IMR-90 (cell line): ENCODE measurements at regions not wholly inside any gene's neighbourhood (a gene's known extent, or its start where the extent isn't known, plus 50 kb on each side); places are given as distances from the start of the nearest gene placed in this dataset.

Experiments
- ATAC-seq: fragments of 200-7000 bp; cut with Tn5 transposase; 2 replicates; pipeline ENCODE4 v1.9.1; 2020; ENCODE audit warnings: low read depth, mild to moderate bottlenecking, moderate library complexity
- BruUV-seq: library from RNA; stranded (reverse); fragments of 400-500 nt; replicated peaks from 2 replicates; lab custom pipeline; 2021; lab: Mats Ljungman, UMichigan
- CTCF ChIA-PET: fragments of 300-600 bp; formaldehyde crosslinking; extraction: SDS; loops from one replicate; lab custom pipeline; 2021; ENCODE audit warnings: antibody characterized with exemption; lab: Yijun Ruan, JAX
- POLR2A ChIA-PET: fragments of 300-600 bp; sonication (Branson Sonifier 250); formaldehyde crosslinking; loops from one replicate; lab custom pipeline; 2022; ENCODE audit warnings: antibody characterized with exemption; ENCODE audit not compliant: unreplicated experiment; lab: Charles Lee
- DNase-seq: peaks from one replicate; pipeline ENCODE4 v3.0.0; 2013
- H2AFZ ChIP-seq: replicated peaks from 2 replicates; pipeline ENCODE3; 2013; ENCODE audit warnings: low read length, mild to moderate bottlenecking; ENCODE audit not compliant: poor library complexity
- H2AK5ac ChIP-seq: 2 replicates; pipeline ENCODE4 v1.6.1; 2013; ENCODE audit warnings: low read depth, low read length, inconsistent platforms
- H2AK9ac ChIP-seq: replicated peaks from 2 replicates; pipeline ENCODE3; 2013; ENCODE audit warnings: mild to moderate bottlenecking, low read depth, low read length, moderate library complexity; ENCODE audit not compliant: poor library complexity
- H2BK120ac ChIP-seq: 2 replicates; pipeline ENCODE4 v1.6.1; 2013; ENCODE audit warnings: low read depth, low read length, inconsistent platforms
- H2BK15ac ChIP-seq: 3 replicates; pipeline ENCODE4 v1.6.1; 2013; ENCODE audit warnings: low read depth, low read length, inconsistent platforms
- H2BK20ac ChIP-seq: 2 replicates; pipeline ENCODE4 v1.6.1; 2013; ENCODE audit warnings: low read depth, mild to moderate bottlenecking, inconsistent platforms, low read length, moderate library complexity
- H2BK5ac ChIP-seq: 2 replicates; pipeline ENCODE4 v1.6.1; 2013; ENCODE audit warnings: mild to moderate bottlenecking, low read depth, low read length, inconsistent platforms; ENCODE audit not compliant: poor library complexity, severe bottlenecking
- H3K14ac ChIP-seq: replicated peaks from 2 replicates; pipeline ENCODE4 v1.6.1; 2013; ENCODE audit warnings: low read depth, low read length, inconsistent platforms
- H3K18ac ChIP-seq: 2 replicates; pipeline ENCODE4 v1.6.1; 2013; ENCODE audit warnings: low read depth, low read length, control low read depth
- H3K23ac ChIP-seq: 2 replicates; pipeline ENCODE4 v1.6.1; 2013; ENCODE audit warnings: low read depth, low read length, inconsistent platforms
- H3K27ac ChIP-seq: 2 replicates; pipeline ENCODE4 v1.5.1; 2013; ENCODE audit warnings: mild to moderate bottlenecking, control low read depth, low read length; ENCODE audit not compliant: insufficient read depth
- H3K27me3 ChIP-seq: 2 replicates; pipeline ENCODE4 v1.6.1; 2013; ENCODE audit warnings: low read length; ENCODE audit not compliant: control insufficient read depth, insufficient read depth
- H3K36me3 ChIP-seq: 2 replicates; pipeline ENCODE4 v1.6.1; 2013; ENCODE audit warnings: low read length, mixed read lengths; ENCODE audit not compliant: control insufficient read depth, insufficient read depth
- H3K4ac ChIP-seq: 2 replicates; pipeline ENCODE4 v1.6.1; 2013; ENCODE audit warnings: low read depth, low read length, inconsistent platforms
- H3K4me1 ChIP-seq: 2 replicates; pipeline ENCODE4 v1.6.1; 2013; ENCODE audit warnings: low read length, mixed read lengths; ENCODE audit not compliant: control insufficient read depth, insufficient read depth
- H3K4me2 ChIP-seq: 2 replicates; pipeline ENCODE4 v1.6.1; 2013; ENCODE audit warnings: low read depth, mild to moderate bottlenecking, control low read depth, low read length, moderate library complexity
- H3K4me3 ChIP-seq: 2 replicates; pipeline ENCODE4 v1.5.1; 2013; ENCODE audit warnings: low read depth, mild to moderate bottlenecking, control low read depth, low read length, moderate library complexity; ENCODE audit not compliant: insufficient read depth
- H3K56ac ChIP-seq: 2 replicates; pipeline ENCODE4 v1.6.1; 2013; ENCODE audit warnings: low read length, inconsistent platforms; ENCODE audit not compliant: insufficient read depth; ENCODE audit errors: extremely low read depth
- H3K79me1 ChIP-seq, 2 experiments: 2 replicates each; pipeline ENCODE4 v1.6.1; 2013; ENCODE audit warnings: low read length in 2 of 2, inconsistent platforms in 1 of 2, low read depth in 1 of 2
- H3K9ac ChIP-seq: 2 replicates; pipeline ENCODE4 v1.6.1; 2013; ENCODE audit warnings: low read depth, low read length, control low read depth
- H3K9me1 ChIP-seq: 2 replicates; pipeline ENCODE4 v1.6.1; 2013; ENCODE audit warnings: low read length, inconsistent platforms; ENCODE audit not compliant: insufficient read depth
- H3K9me3 ChIP-seq: 2 replicates; pipeline ENCODE4 v1.6.1; 2013; ENCODE audit warnings: low read length; ENCODE audit not compliant: control insufficient read depth, insufficient read depth
- H4K20me1 ChIP-seq: 2 replicates; pipeline ENCODE4 v1.6.1; 2013; ENCODE audit warnings: low read length, inconsistent platforms; ENCODE audit not compliant: insufficient read depth
- H4K5ac ChIP-seq: 2 replicates; pipeline ENCODE4 v1.6.1; 2013; ENCODE audit warnings: mild to moderate bottlenecking, low read depth, low read length, control low read depth
- H4K8ac ChIP-seq, 2 experiments: 2 replicates each; pipeline ENCODE4 v1.6.1; 2013; ENCODE audit warnings: low read depth in 2 of 2, low read length in 2 of 2, control low read depth in 1 of 2, inconsistent platforms in 1 of 2
- H4K91ac ChIP-seq: 2 replicates; pipeline ENCODE4 v1.6.1; 2013; ENCODE audit warnings: low read depth, low read length, inconsistent platforms; ENCODE audit not compliant: insufficient read depth
- BHLHE40 ChIP-seq: fragments of 150-350 bp; IDR thresholded peaks from 2 replicates; pipeline ENCODE4 v1.6.1; 2016; ENCODE audit warnings: mild to moderate bottlenecking, low read depth, low read length
- CEBPB ChIP-seq: IDR thresholded peaks from 2 replicates; pipeline ENCODE4 v1.6.1; 2012; ENCODE audit warnings: low read depth, low read length, improper control_type of control experiment
- CHD1 ChIP-seq: IDR thresholded peaks from 2 replicates; pipeline ENCODE4 v1.6.1; 2012; ENCODE audit warnings: low read depth, low read length, improper control_type of control experiment
- FOS ChIP-seq: fragments of 150-350 bp; IDR thresholded peaks from 2 replicates; pipeline ENCODE4 v1.6.1; 2016; ENCODE audit warnings: low read depth, low read length
- MAFK ChIP-seq: IDR thresholded peaks from 2 replicates; pipeline ENCODE4 v1.6.1; 2012; ENCODE audit warnings: low read depth, low read length, improper control_type of control experiment
- MAZ ChIP-seq: IDR thresholded peaks from 2 replicates; pipeline ENCODE4 v1.6.1; 2012; ENCODE audit warnings: low read depth, mild to moderate bottlenecking, low read length, improper control_type of control experiment, moderate library complexity, borderline replicate concordance
- MXI1 ChIP-seq: IDR thresholded peaks from 2 replicates; pipeline ENCODE4 v1.6.1; 2012; ENCODE audit warnings: low read depth, mild to moderate bottlenecking, low read length, moderate library complexity, borderline replicate concordance
- NFE2L2 ChIP-seq: fragments of 150-350 bp; IDR thresholded peaks from 2 replicates; pipeline ENCODE4 v1.6.1; 2016; ENCODE audit warnings: low read depth, mild to moderate bottlenecking, low read length
- POLR2A ChIP-seq: IDR thresholded peaks from 2 replicates; pipeline ENCODE4 v1.6.1; 2012; ENCODE audit warnings: mild to moderate bottlenecking, low read depth, low read length
- RAD21 ChIP-seq: IDR thresholded peaks from 2 replicates; pipeline ENCODE4 v1.6.1; 2012; ENCODE audit warnings: low read length, improper control_type of control experiment
- RCOR1 ChIP-seq: IDR thresholded peaks from 2 replicates; pipeline ENCODE4 v1.6.1; 2012; ENCODE audit warnings: mild to moderate bottlenecking, low read length, improper control_type of control experiment; ENCODE audit not compliant: insufficient replicate concordance
- RFX5 ChIP-seq: IDR thresholded peaks from 2 replicates; pipeline ENCODE4 v1.8.0; 2012; ENCODE audit warnings: low read depth, mild to moderate bottlenecking, low read length, moderate library complexity
- SMC3 ChIP-seq: fragments of 150-350 bp; IDR thresholded peaks from 2 replicates; pipeline ENCODE4 v1.6.1; 2016; ENCODE audit warnings: low read depth, mild to moderate bottlenecking, antibody characterized with exemption, low read length, moderate library complexity
- USF2 ChIP-seq: fragments of 150-350 bp; IDR thresholded peaks from 2 replicates; pipeline ENCODE4 v1.6.1; 2017; ENCODE audit warnings: mild to moderate bottlenecking, antibody characterized with exemption, low read length, low read depth
- WGBS, 2 experiments: methylation state at CpG; one replicate each; pipeline versions ENCODE4 v1.1.5 to v1.1.7; 2013; ENCODE audit warnings: missing lambda C conversion rate in 2 of 2; ENCODE audit not compliant: insufficient read length in 1 of 2; ENCODE audit errors: extremely low coverage in 2 of 2; 5-methylcytosine and 5-hydroxymethylcytosine counted together
- dilution Hi-C: fragments of 300-500 bp; cut with HindIII; formaldehyde crosslinking; loops from one replicate; pipeline ENCODE4 v1.14.3; 2018; ENCODE audit warnings: low sequenced_read_pairs; ENCODE audit not compliant: unreplicated experiment
- in situ Hi-C: fragments of 300-500 bp; cut with MboI; formaldehyde crosslinking; loops from 3 replicates; pipeline ENCODE4 v1.14.3; 2019; ENCODE audit warnings: low sequenced_read_pairs, inconsistent platforms, mixed read lengths
- intact Hi-C: fragments of 100-400 bp; cut with micrococcal nuclease; formaldehyde crosslinking; loops from 2 replicates; pipeline ENCODE4 v1.10.0; 2022
- TF ChIP-seq, protein P1 (sequence below): fragments of 150-350 bp; IDR thresholded peaks from 2 replicates; pipeline ENCODE4 v1.6.1; 2016; ENCODE audit warnings: low read depth, mild to moderate bottlenecking, low read length, moderate library complexity, borderline replicate concordance
- TF ChIP-seq, protein P2 (sequence below): conservative IDR thresholded peaks from 2 replicates; pipeline ENCODE4 v1.5.1; 2012; ENCODE audit warnings: mild to moderate bottlenecking, low read depth, low read length, improper control_type of control experiment

GRCh38 chr12:42905419-42905705 is 315.8 kb upstream of the PRICKLE1 start:
- H3K23ac ChIP-seq = no peak overlapping the region
- H2AFZ ChIP-seq = no peak overlapping the region
- H4K5ac ChIP-seq = no peak overlapping the region
- ChIA-PET POLR2A (no interaction called here), CTCF (interaction anchor here (0.6 kb wide), 1 partner anchor 199 kb away, joined by 3 read pairs; no protein-coding TSS in a partner anchor)
- TF ChIP-seq MXI1 (no peak), MAFK (no peak), RAD21 (no peak), USF2 (no peak), MAZ (no peak), SMC3 (no peak), BHLHE40 (no peak), RFX5 (no peak), NFE2L2 (no peak), RCOR1 (no peak), POLR2A (no peak), CEBPB (no peak), FOS (no peak), CHD1 (no peak)
- TF ChIP-seq, protein P1, sequence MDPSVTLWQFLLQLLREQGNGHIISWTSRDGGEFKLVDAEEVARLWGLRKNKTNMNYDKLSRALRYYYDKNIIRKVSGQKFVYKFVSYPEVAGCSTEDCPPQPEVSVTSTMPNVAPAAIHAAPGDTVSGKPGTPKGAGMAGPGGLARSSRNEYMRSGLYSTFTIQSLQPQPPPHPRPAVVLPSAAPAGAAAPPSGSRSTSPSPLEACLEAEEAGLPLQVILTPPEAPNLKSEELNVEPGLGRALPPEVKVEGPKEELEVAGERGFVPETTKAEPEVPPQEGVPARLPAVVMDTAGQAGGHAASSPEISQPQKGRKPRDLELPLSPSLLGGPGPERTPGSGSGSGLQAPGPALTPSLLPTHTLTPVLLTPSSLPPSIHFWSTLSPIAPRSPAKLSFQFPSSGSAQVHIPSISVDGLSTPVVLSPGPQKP = no peak
- TF ChIP-seq, protein P2, sequence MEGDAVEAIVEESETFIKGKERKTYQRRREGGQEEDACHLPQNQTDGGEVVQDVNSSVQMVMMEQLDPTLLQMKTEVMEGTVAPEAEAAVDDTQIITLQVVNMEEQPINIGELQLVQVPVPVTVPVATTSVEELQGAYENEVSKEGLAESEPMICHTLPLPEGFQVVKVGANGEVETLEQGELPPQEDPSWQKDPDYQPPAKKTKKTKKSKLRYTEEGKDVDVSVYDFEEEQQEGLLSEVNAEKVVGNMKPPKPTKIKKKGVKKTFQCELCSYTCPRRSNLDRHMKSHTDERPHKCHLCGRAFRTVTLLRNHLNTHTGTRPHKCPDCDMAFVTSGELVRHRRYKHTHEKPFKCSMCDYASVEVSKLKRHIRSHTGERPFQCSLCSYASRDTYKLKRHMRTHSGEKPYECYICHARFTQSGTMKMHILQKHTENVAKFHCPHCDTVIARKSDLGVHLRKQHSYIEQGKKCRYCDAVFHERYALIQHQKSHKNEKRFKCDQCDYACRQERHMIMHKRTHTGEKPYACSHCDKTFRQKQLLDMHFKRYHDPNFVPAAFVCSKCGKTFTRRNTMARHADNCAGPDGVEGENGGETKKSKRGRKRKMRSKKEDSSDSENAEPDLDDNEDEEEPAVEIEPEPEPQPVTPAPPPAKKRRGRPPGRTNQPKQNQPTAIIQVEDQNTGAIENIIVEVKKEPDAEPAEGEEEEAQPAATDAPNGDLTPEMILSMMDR = no peak
- no peak overlapping the region for H3K4me2 ChIP-seq
- no peak overlapping the region for H3K27ac ChIP-seq
- H3K9me1 ChIP-seq = no peaks in the 10 kb centered on the region
- DNase-seq (no peak), ATAC-seq (no peak)
- no peak overlapping the region for H2BK5ac ChIP-seq
- H3K79me1 ChIP-seq = no peaks in the 10 kb centered on the region
- no peak overlapping the region for H3K56ac ChIP-seq
- no peak overlapping the region for H2BK15ac ChIP-seq
- no peak overlapping the region for H4K8ac ChIP-seq
- dilution Hi-C loops = no loop called here
- no peak overlapping the region for H2BK120ac ChIP-seq
- no peaks in the 10 kb centered on the region for H3K27me3 ChIP-seq
- no peaks in the 10 kb centered on the region for H3K4me1 ChIP-seq
- no peaks in the 10 kb centered on the region for H4K20me1 ChIP-seq
- H3K14ac ChIP-seq = no peak overlapping the region
- no peak overlapping the region for H3K4ac ChIP-seq
- BruUV-seq = no TSS peak
- no peaks in the 10 kb centered on the region for H3K36me3 ChIP-seq
- intact Hi-C loops = no loop called here
- no peak overlapping the region for H2BK20ac ChIP-seq
- no peaks in the 10 kb centered on the region for H3K9me3 ChIP-seq
- WGBS, 2 experiments = 86% methylated on average over 1 of the region's 2 CpGs; no CpG with 5 or more reads in 1 of the 2 experiments
- no peak overlapping the region for H2AK5ac ChIP-seq
- no peak overlapping the region for H2AK9ac ChIP-seq
- H3K9ac ChIP-seq = no peak overlapping the region
- no peak overlapping the region for H3K18ac ChIP-seq
- no peak overlapping the region for H4K91ac ChIP-seq
- no peak overlapping the region for H3K4me3 ChIP-seq
- in situ Hi-C loops = no loop called here
